SIG-M5 treated with dmso at 0.1 percent for 504 hours (cell line): ENCODE measurements at regions not wholly inside any gene's neighbourhood (a gene's known extent, or its start where the extent isn't known, plus 50 kb on each side); places are given as distances from the start of the nearest gene placed in this dataset.
"Not testable (repeated sequence)": the region's sequence is repeated elsewhere in the genome, so short reads cannot be mapped to it uniquely, and the experiment has no call there.

Source experiments
- DNase-seq: peaks from one replicate; lab custom pipeline; 2025; ENCODE audit not compliant: unreplicated experiment; lab: John Stamatoyannopoulos, UW

DNA sequence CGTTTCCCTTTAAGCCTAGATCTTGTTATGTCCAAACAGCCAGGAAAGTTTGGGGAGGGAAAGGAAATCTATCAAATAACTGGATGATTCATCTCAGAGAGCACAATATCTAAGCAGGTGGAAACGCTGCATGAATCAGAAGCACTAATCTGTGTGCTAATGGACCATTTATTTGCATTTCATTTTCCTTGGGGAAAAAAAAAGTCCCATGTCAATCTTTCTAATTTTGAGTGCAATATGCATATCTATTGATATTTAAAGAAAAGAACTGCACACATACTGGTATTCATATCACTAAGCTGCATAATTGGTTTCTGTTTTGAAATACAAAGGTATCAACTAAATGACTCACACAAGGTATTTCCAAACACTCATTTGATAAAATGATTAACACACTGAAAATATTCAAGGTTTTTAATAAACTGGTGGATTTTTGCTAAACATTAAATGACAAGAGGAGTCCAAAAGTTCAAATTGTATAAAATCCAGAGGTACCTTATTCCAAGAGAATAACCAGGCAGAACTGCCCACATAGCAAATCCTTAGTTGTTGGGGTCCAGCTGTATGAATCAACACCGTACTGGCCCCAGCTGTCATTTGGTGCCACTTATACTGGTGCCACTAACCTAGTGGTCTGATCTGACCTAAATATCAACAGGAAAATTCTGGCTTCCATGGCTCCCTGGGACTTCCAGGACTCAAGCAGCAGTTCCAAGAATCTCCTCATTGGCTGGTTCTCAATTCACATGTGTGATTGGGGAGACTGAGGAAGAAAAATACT lies 122.2 kb upstream of the SP4 start:
- no peak for DNase-seq

DNA sequence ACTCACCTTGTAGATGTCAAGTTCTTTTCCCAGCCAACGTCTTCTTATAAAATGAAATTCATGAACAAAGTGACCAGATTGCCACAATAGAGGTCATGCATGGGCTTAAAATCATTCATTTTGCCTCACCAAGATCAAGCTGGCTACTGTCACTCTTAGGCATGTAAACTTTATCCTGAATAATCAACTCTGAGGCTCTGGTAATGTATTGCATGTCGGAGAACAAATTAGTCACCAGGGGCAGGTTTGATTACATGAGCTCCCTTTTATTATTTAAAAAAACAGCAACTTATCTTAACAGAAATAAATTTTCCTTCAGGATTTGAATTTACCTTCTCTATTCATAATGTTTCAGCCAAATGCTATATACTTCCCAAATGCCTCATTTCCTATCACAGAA lies 112.9 kb upstream of the SP4 start:
- DNase-seq: no peak

DNA sequence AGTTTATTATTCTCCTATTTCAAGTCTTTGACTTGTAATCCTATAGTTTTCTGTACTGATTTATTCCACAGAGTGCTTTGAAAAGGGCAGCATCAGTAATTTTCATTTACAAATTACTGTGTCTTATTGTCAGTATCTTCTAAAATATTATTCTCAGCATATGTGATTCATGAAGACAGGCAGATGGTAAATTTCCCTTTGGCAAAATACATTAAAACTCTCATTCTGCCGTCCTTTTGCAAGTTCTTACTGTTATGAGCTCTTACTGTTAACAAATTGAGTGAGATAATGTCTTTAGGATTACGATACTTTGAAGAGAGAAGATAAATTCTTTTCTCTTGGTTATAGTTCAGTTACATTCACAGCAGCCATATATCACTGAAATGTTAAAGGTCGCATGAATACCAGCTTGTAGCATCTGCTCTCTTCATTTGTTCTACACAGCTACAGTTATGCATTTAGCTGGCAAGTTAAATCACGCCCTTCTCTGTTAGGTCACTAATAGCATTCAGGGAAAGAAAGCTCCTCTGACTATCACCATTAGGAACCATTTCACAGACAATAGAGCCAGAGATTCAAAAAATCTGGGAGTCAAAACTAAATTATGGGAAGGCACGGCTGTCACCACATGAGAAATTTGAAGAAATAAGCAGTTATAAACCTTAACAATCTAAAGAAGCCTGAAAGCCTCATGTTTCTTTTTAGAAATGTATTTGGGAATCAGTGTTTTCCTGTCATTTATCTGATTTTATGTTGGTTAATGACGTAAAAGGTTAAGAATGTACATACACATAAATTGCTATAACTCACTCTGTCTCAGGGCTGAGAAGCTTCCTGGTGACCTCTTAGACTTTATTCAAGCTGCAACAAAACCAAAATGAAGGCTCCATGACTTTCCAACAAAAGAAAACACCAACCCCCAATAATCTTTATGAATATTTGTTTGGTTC lies 109.6 kb upstream of the SP4 start:
- DNase-seq: no peak

DNA sequence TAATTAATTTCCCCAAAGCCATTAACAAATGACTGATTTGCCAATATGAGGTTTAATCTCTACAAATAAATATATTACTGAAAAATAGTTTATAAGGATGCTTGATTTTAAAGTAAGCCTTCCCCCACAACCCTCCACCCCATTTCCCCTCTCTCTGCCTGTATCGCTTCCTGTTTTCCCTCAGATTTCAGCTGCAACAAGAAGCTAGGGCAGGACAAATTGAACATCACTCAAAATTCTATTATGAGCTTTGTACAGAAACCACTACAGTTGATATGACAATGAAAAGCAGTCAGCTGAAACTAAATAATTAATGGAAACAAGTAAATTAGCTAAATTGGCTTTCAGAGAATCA lies 109.0 kb upstream of the SP4 start:
- peak; percentile 3 for DNase-seq

DNA sequence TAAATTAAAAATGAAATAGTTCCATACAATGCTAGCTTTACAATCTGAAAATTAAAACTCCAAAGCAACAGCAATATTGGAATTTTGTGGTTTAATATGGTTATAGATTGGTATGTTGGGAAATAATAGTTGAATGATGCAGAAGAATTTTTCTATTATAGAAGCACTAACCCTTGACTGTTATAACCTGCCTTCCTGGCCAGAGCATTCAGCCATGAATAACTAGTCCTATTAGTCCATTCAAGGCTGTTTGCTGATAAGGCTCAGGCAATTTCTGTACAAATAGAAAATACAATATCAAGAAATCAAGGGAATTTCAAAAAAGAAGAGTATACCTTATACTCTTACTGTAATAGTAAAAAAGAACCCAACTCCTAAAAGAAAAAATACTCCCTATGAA lies 101.6 kb upstream of the SP4 start:
- no peak for DNase-seq

DNA sequence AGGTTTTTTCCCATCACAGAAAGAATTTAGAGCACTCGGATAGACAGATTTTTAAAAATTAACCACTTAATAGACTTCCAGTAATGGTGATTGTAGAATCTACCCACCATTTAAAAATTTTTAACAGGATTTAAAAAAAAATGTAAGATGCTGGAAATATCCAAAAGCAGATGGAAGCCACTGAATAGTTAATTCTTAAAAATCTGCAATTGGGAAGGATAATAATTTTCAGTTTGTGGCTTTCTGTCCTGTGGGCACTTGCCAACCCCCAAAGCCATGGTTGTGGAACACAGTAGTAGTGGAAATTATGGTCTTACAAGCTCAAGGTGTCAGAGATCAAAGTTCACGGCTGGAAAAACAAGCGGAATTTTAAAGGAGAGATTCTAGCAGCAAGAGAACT lies 101.0 kb upstream of the SP4 start:
- DNase-seq: no peak

DNA sequence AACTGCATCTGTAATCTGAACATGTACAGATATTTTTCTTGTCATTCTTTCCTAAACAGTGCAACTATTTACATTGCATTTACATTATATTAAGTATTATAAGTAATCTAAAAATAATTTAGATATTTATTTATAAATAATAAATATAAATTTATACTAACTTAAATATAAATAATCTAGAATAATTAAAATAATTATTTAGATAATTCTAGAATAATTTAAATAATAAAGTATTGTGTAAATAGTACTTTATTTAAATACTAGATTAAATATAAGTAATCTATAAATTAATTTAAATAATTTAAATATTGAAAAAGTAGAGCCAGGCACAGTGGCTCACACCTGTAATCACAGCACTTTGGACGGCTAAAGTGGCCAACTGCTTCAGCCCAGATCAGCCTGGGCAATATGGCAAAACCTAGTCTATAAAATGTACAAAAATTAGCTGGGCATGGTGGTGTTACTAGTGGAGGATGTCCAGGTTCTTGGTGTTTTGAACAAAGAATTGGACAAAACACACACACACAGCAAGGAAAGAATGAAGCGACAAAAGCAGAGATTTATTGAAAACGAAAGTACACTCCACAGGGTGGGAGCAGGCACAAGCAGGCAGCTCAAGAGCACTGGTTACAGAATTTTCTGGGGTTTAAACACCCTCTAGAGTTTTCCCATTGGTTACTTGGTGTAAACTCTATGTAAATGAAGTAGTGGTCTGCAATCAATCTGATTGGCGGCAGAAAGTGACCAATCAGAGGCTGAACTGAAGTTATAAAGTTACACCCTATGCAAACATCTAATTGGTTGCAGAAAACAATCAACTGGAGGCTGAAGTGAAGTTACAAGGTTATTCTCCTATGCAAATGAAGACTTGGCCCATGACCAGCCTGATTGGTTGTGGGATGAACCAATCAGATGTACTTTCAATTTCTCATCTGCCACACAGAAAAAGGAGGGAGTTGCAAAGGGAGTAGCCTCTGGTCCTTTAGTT lies 100.2 kb upstream of the SP4 start:
- DNase-seq: no peak

DNA sequence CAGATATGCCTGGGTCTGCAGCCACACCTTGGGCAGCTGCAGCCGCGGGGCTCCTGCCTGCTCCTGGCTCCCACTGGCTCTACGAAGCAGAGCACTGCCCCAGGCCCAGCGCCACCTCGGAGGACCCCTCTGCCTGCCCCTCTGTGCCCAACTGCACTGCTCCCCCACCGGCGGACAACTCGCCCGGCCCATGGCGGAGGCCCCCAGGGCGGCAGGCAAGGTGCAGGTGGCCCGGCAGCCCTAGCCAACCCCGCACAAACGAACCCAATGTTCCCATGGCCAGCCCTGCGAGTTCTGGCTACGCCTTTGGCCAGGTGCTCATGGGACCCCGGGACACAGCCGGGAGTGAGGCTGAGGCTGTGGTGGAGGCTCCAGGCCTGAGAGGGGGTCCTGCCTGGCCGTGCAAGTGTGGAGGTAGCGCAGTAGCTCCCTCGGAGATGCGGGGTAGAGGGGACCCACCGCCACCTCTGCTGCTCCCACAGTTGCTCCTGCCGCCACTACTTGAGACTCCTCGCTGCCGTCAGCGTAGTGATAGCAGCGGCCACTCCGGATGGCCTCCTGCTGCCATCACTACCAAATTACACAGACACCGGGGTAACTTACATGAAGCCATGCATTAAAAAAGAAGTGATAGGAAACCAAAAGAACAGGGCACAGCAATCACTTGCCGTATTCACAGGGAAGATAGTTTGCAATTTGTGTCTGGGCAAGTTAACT lies 97.3 kb upstream of the SP4 start:
- DNase-seq: no peak

DNA sequence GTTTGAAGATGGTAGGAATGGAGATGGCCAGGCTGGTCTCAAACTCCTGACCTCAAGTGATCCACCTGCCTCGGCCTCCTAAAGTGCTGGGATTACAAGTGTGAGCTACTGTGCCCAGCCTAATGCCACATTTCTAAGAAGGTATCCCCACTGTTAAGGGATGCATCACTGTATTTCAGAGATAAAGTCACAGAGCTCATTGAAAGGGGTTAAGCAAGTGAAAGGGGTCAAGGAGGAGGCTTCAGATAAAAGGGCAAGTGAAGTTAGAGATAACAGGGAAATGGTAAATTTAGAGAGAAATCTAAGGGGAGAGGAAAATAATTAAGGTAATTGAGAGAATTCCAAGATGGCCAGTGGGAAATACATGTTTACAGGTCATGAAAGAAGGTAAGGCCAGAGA lies 93.0 kb upstream of the SP4 start:
- DNase-seq: no peak

DNA sequence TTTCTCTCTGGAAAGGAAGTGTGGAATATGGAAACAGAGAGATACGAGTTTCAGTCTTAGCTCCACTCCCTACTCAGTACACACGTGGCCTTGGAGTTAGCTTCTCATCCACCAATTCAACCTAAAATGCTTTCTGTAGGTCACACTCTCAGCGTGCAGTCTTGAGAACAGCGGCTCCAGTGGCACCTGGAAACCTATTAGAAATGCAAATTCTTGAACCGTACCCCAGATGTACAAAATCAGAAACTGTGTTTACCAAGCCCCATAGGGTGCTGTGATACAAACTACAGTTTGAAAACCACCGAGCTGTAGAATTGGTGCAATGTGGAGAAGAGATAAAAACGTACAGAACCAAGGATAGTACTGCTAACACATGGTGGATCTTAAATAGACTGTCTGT lies 91.1 kb upstream of the SP4 start:
- no peak for DNase-seq

DNA sequence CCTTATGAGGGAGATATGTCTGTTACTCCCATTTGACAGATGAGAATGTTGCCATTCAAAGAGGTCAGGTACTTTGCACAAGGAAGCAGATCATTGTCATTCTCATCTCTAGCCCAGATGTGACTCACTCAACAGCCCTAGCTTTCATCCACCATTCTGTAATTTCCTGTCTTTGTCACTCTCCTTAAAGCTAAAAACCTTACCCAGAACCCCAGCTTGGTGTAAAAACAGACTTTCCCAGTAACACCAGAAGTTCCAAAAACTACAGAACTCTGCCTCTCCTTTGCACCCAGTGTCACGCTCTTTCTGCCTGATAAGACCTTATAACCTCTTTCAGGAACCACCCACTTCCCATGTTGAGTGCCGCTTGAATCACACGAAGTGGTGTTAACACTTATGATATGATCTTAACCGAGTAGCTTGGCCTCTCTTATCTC lies 89.1 kb upstream of the SP4 start:
- DNase-seq: no peak

DNA sequence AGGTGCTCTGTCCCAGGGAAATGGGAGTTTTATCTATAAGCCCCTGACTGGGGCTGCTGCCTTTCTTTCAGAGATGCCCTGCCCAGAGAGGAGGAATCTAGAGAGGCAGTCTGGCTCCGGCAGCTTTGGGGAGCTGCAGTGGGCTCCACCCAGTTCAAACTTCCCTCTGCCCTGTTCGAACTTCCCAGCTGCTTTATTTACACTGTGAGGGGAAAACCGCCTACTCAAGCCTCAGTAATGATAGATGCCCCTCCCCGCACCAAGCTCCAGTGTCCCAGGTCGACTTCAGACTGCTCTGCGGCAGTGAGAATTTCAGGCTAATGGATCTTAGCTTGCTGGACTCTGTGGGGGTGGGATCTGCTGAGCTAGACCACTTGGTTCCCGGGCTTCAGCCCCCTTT lies 83.0 kb upstream of the SP4 start:
- DNase-seq: not testable (repeated sequence)

DNA sequence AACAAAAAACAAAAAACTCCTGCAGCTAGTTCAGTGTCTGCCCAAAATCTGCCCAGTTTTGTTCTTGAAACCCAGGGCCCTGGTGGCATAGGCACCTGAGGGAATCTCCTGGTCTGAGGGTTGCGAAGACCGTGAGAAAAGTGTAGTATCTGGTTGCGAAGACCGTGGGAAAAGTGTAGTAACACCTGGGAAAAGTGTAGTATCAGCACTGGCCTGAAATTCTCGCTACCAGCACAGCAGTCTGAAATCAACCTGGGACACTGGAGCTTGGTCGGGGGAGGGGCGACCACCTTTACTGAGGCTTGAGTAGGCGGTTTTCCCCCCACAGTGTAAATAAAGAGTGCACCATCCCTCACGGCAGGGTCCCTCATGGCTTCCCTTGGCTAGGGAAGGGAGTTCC lies 82.5 kb upstream of the SP4 start:
- DNase-seq: no peak

DNA sequence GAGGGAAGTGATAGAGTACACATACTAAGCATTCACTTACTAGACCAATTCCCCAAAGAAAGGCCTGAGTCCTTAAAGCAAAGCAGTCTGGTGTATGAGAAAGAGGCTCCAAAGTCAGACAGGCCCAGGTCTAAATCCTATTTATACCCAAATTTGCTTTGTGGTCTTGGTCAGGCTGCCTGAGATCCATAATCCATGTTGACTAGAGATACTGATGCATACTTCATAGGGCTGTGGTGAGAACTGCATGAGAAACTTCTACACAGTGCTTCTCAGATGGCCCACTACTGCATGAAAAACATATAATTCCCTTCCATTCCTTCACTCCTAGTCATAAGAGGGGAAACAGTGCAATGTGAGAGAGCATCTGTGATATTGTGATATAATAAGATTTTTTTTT lies 81.6 kb upstream of the SP4 start:
- no peak for DNase-seq

DNA sequence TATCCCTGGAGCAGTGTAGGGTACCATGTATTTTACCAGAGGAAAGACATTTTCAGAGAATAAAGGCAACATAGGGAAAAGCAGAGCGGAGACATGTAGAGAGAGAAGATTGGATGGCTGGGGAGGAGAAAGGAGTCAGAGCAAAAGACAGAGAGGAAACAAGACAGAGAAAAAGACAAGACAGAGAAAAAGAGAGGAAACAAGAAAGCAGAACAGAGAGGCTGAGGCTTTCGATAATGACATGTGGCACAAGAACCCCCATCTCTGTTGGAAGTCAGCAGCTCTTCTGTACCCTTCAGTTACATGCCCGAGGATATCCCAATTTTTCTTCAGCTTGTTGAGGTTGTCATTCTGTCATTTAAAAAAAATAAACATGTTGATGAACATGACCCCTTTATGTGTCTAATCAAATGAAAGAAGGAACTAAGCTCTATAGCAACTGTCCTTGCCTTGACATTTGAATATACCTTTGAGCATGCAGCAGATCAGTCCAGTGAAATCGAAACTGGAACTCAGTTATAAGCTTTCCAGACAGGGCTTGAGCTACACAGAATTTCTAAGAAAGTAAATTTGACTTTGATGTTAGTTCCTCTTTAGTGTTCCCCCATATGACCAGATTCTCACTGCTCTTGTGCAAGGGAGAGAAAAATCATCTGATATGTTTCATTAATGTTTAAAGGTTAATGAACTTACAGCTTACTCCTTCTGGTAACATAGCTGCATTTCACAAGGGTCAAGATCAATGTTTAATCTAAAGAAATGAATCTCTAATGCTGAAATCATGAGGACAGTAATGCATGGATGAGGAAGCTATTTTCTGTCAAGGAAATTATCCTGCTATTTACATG lies 75.1 kb upstream of the SP4 start:
- peak; percentile 92 for DNase-seq

DNA sequence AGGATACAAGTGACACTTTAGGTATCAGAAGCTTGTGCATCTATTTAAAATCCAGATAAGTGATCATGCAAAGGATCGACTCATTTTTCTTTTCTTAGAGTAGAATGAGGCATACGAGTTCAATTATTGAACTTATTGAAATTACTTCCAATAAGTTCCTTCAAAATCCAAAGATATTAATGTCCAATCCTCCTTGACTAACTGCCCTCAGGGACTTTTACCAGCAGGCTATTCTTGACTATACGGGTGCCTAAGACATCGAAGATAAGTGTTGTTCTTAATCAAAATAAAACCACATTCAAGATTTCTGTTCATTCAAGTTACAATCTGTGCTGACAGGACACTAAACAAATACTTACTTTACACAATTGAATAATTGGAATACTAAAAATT lies 74.5 kb upstream of the SP4 start:
- no peak for DNase-seq

DNA sequence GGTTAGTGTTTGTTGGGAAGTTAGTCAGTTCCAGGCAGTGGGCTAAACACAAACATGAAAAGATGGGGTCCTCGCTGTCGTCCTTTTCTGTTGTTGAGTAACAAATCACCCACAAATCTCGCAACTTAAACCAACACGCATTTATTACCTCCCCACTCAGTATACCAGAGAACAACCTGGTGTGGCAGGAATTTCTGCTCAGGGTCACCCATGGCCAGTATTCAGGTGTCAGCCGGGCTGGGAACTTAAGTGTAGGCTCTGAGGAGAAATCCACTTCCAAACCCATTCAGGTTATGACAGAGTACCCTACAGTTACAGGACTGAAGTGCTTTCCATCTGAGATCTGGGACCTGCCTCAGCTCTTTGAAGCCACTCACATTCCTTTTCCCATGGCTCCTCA lies 73.6 kb upstream of the SP4 start:
- DNase-seq: no peak

DNA sequence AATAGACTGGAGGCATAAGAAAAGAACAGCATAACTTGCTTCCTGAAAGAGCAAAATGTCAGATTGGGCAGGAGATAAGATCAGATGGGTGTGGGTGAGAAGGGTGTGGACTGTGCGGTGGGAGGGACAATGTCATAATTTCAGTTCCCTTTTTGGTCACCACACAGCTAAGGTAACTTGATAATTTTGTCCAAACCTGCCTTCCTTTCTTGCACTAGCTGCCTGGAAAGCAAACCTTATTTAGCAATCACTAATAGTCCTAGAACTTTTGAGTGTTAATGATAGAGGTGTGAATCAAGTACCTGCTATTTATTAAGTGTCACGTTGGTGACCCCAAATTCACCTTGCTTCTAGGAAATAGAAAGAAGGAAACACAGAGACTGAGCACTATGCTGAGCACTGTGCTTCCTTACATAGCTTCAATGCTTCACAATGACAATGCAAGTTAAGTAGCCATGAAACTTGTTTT lies 72.4 kb upstream of the SP4 start:
- DNase-seq: peak; percentile 89

DNA sequence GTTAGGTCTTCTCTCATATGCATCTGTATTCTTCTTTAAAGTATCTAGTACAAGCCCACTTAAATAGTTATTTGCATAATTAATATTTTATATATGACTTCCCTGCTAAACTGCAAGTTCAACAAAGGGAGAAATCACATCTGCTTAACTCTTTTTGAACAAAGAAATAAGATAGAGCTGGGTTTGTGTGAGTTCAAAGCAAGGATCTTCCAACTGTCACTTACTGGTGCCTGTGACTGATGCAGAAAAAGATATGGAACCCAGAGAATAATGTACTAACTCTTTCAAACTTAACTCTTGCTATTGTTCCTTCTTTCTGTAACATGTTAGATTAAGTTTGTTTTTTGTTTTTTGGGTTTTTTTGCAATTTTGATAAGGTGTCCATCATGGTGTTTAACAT lies 71.3 kb upstream of the SP4 start:
- DNase-seq: no peak
